RKO (cell line): ENCODE measurements at regions not wholly inside any gene's neighbourhood (a gene's known extent, or its start where the extent isn't known, plus 50 kb on each side); places are given as distances from the start of the nearest gene placed in this dataset.
A peak's percentile ranks its signal among the peaks of the same experiment; 100 is the strongest.

Experiments
- DNase-seq: peaks from one replicate; pipeline ENCODE4 v3.0.0-alpha.2; 2016; ENCODE audit warnings: low spot score

DNA sequence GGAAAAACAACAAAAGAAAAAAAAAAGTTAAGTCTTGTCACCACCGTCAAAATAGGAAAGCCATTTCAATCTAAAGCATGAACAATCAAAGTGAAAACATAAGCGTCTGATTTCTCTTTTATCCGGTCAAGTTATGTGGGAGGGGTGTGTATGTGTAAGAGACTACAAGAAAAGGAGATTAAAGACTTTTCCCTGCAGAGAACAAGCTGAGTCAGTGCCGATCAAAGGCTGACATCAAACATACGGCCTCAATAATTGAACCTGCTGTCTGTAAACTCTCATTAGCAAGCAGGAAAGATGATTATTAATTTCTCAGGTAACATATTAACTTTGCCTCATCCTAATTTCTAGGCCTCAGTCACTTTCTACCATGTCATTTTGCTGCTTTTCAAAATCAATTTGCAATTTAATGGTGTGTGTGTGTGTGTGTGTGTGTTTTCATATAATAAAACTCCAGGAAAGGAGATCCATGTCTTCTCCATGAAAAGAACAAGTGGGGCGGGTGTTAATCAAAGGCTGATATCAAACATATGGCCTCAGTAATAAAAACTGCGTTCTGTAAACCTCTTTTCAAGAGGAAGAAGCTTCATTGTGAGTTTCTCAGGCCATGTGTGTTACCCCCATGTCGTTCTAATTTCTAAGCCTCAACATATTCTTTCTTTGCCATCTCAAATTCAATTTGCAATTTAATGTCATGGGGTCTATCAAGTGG lies 649.1 kb upstream of the SORCS1 start:
- DNase-seq = no peak

DNA sequence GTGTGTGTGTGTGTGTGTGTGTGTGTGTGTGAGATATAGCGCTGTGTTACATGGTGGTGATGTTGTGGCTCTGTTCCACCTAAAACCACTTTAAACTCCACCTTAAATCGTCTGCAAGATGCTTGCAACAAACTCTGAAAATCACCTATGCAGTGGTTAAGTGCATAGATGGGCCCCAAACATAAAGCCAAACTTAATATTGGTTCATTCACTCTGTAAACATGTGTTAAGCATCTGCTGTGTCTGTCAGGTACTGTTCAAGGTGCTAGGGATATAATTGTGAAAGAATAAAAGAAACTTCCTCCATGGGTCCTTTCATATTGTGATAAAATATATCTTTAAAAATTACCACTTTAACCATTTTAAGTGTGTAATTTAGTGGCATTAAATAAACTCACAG lies 645.4 kb upstream of the SORCS1 start:
- DNase-seq = no peak

DNA sequence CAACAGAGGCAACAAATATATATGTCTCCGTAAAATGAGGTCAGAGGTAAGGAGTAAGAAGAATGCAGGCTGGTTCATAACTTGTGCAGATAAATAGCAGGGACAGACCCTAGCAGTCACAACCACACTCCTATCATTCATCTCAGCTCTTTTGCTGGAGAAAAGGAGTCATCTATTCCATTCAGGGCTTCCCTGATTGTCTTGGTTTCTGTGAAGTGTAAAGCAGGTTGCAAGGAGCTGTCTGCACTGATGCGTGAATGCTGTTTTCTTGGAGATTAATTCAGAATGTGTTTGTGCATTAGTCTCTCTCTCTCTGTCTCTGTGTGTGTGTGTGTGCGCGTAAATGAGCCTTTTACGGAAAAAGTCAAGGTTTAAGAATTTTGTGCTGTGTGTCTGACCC lies 643.3 kb upstream of the SORCS1 start:
- no peak for DNase-seq

DNA sequence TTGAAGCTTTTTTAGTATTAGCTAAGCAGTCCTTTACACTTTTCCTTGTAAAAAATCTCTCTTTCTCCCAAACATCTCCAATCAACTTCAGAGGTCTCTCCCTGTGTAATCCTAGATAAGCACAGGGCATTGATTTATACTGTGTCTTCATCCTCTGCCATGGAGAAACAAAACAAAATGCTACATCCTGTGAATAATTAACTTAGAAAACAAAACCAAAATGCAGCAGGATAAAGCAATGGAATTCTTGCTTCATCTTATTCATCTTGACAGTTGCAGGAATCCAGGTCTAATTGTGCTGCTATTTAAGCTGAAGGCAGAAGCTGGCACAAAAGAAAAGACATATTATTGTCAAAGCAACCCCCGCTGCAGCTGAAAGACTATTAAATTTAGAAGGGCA lies 641.5 kb upstream of the SORCS1 start:
- no peak for DNase-seq

DNA sequence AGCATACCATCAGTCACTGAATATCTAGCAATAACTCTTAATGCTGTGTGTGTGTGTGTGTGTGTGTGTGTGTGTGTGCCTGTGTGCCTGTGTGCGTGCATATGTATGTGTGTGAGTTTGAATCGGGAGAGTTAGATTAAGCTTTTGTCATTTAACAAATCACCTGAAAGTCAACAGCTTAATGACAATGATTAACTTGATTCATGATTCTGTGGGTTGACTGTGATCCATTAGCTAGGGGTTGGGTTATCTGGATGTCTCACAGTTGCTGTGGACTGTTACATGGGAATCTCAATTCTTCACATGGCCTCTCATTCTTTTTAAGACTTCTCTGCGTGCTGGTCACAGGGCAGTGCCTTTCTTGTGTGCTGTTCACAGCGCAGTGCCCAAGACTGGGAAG lies 639.0 kb upstream of the SORCS1 start:
- no peak for DNase-seq

DNA sequence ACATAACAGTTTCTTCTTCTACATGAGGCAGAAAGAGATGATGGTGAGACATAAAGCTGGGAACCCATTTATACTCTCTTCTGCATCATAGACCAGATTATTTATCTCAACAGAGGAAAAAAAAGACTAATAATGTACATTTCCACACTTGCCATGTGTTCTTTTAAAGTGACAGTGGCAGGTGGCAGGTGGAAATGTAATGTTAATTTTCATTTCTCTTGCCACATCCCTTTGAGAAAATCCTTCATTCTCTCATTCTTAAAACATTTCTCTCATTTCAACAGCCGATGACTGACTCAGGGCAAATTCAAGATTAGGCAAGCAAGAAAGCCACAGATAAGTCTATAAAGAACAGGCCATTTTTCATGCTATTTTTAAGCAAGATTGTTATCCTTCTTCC lies 635.6 kb upstream of the SORCS1 start:
- no peak for DNase-seq

DNA sequence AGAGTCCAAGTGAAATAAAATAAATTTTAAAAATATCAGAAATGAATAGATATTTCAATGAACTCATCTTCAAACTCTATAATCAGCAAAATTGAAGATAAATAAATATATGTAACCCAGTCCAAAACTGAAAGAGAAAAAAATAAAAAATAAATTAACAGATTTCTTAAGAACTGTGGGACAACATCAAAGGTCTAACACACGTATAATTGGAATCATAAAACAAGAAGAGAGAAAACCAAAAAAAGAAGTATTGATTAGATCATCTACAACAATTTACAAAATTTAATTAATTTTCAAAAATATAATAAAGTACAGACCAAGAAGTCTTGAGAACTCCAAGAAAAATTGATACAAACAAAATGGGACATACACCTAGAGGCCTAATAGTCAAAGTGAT lies 625.8 kb upstream of the SORCS1 start:
- DNase-seq = peak; percentile 24

DNA sequence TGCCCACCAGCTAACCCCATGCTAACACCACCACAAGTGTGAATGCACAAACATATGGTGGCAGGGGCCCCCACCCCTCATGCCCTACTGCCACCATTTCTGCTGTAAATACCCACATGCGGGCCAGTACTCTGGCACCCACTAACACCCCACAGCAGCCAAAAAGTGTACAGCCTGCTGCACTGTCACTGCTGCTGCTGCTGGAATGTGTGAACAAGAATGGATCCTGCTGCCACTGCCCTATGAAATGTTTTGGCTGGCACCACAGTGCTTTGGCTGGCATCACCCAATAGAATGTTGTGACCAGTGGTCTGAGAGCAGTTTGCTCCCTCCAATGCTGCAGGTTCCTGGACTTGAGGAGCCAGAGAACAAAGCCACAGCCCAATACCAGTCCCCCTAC lies 606.6 kb upstream of the SORCS1 start:
- DNase-seq = no peak

DNA sequence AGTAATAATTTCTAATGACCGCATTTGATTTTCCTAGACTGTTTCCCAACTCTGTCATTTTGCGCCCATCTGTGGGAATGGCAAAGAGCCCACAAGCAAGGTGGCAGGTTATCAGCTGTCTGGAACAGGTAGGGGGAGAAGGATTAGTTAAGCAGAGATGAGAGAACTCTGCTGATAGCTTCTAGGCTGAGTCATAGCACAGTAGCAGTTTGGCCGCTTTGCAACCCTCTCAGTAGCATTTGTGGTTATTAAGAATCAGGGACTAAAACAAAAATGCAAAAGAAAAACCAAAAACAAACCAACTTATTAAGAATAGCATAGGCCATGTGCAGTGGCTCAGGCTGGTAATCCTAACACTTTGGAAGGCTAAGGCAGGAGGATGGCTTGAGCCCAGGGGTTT lies 602.7 kb upstream of the SORCS1 start:
- DNase-seq = no peak

DNA sequence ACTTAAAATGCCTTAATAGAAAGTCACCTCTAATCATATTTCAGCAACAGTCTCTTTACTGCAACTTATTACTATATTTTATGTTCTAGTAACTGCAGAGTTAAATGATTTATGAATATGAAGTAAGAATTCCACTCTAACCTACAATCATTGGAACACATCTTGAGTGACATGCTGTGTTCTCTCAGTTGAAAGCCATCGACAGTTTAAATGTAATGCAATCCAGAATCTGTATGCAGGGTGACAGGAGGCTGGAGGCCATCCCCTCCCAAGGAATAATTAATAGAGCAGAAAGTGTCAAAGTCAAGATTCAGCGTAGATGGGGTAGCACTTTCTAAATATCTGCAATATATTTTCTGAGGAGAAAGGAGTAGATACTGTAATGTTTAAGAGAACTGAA lies 590.3 kb upstream of the SORCS1 start:
- DNase-seq = no peak

DNA sequence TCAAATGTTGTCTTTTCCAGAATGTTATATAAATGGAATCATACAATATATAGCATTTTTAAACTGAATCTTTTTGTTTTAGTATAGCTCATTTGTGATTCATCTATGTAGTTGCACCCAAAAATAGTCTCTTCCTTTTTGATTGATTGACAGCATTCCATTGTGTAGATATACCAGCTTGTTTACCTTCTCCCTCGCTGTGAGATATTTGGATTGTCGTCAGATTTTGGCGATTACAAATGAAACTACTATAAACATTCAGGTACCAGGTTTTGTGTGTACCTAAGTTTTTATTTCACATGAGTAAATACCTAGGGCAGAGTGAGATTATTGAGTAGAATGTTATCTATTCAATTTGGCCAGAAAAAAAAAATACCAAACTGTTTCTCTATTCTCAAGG lies 584.7 kb upstream of the SORCS1 start:
- no peak for DNase-seq

DNA sequence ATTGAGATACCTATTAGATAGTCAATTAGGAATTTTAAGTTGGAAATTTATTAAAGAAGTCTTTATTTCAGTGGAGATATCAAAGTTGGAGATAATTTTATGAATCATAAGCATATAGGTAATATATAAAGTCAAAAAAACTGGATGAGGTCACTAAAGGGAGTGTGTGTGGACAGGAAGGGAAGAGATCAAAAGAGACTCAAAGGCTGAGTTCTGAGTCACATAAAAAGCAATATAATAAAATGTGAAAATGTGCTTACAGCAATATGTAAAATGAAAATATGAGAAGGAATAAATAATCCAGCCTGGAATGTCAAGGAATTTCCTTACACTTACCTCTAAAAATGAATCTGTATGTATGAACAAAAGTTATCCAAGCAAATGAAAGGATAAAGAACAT lies 583.3 kb upstream of the SORCS1 start:
- DNase-seq = no peak

DNA sequence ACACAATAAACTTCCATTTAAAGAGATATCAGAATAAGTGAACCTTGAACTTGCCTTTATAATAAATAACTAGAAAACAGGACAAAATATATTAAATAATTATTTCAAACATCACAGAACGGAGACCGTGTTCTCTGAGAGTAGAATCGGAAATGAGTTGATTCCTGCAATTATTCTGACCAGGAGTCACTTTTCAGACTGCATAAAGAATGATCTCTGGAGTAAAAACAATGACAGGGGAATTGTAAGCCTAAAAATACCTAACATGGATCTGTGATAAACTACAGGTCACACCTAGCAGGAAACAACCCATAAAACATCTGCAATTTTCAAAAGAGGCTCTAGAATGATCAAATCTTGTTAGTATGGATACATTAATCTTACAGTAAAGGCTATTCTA lies 577.5 kb upstream of the SORCS1 start:
- no peak for DNase-seq

DNA sequence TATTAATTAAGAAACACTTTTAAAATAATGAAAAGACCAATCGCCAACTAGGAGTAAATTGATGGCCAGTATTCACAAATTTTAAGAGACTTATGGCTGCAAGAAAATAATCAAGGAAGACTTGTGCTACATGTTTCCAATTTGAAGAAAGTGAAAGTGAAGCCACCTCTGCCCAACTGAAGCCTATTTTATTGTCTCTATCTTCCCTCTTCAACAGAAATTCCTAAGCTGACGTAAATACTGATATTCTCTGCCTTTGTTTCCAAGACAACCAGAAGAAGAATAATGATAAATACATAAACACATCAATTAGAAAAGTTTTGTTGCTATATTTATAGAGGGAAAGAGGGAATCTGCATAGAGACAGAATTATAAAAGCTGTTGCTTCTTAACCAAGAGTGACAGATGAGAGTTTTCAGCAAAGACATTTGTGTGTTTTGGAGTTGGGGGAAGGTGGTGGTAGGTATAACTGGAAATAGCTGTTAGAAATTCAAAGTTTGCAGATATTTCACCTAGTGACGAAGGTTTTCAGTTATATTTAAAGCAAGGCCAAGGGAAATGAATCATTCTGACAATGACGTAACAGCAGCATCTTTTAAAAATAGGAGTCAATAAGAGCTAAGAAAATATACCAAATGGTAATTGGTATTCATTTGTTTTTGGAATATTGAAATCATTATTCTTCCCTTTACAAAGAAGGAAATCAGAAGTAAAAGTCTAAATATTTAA lies 576.6 kb upstream of the SORCS1 start:
- no peak for DNase-seq

DNA sequence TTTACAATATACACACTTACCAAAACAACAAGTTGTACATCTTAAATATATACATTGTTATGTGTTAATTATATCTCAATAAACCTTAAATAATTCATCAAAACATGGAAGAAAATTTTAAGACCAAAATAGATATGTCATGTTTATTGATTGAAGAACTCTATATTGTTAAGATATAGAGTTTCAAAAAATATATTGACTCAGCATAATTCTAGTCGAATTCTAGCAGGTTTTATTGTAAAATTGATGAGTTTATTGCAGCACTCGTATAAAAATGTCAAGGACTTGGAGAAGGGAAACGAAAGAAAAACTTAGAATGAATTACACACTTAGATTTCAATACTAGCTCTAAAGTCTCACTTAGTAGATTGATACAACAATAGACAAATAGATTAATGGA lies 575.4 kb upstream of the SORCS1 start:
- no peak for DNase-seq

DNA sequence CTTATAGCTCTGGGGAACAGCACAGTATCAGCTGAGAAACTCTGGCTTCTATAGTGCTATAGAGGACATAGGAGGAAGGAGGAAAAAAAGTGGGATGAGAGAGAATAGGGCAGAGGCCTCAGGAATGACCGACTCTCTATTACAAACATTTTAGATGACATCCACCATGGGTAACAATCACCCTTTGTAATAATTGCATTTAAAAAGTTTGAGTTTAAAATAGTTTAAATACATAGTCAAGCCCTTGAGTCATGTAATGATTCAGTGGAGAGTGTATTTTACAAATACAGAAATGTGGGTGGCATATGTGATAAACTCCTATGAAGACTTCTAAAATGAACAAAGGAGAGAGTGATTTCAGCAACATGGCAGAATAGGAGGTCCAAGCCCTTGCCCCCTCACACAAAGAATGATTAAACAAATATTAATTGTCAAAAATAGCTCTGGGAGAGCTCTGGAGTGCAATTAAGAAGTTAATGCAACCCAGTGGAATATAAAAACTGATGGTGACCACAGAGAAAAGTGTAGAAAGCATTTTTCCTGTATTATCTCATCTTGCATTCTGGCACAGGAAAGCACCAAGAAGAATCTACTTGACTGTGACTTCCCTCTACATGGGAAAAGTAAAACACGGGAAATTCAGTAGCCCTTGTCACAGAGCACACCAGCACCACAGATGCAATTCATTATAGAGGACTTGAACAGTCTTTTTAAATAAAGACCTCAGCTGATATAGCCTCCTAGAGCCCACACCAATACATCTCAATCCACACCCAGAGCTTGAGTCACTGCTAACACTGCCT lies 569.0 kb upstream of the SORCS1 start:
- no peak for DNase-seq

DNA sequence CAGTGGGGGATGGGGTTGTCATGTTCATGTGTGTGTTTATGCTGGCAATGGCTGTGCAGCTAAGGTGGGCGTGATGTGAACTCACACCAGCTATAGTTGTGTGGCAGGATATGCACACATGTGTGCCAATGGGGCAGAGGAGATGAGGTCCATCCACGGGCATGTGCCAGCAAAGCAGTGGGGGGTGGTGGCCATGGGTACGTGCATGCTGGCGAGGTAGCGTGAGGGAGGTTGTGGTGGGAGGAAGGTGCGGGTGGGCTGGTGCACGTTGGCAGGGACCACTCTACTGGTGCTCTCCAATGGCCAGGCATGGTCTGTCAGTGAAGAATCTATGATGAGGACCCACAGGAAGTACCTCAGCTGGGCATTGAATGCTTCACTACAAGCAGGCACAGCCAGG lies 567.5 kb upstream of the SORCS1 start:
- DNase-seq = no peak

DNA sequence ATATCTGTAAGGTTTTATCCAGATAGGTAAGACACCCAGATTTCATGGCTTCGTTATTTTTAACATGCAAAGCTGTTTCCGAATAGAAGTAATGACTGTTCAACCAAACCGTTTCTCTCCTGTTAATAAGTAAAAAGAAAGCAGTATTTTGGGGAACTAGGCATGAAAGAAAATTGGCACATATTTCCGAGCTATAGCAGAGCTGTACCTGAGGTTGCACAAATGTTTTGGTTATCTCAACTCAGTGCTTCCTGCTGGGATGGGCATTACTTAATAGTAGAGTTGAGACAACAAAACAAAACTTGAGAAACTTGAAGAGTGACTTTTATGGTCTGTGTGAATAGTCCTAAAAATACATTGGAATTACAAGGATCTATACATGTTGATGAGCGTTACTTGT lies 564.3 kb upstream of the SORCS1 start:
- no peak for DNase-seq

DNA sequence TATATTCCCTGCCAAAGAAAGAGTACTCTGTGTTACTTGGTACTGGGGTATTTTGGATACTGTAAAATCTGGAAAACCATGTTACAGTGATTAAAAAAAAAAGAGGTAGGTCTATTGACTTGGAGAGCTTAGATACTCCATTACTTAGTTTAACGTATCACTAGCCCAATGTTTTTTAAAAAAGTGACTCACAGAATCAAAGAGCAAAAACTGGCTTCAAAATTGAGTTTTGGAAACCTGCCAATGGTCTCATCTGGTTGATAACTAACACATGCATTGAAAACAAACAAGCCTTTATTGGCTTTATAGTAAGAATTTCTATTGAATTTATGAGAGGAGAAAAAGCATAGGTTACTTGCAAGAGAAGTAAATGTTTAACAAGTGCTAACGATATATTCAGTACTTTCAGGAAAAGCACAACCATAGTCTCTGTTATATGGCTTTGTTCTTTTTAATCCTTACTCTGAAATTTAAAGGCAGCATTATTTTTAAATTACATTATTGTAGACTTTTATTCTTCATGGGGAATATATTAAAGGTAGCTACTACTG lies 563.3 kb upstream of the SORCS1 start:
- DNase-seq = no peak

DNA sequence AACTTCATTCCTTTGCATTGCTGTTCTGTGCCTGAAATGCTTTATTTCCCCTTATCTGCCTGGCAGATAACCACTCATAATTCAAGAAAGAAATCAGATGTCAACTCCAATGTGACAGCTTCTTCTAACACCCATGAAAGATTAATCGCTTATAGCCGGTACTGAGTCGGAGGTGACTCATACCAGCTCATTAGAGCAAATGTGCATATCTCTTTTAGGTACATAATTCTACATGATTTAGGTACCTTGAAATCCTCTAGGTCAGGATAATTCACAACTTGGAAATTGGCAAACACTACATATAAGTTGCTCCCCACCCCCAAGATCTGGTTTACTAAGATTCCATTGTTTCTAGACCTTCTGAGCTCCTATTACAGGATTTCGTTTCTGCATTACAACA lies 554.4 kb upstream of the SORCS1 start:
- no peak for DNase-seq

DNA sequence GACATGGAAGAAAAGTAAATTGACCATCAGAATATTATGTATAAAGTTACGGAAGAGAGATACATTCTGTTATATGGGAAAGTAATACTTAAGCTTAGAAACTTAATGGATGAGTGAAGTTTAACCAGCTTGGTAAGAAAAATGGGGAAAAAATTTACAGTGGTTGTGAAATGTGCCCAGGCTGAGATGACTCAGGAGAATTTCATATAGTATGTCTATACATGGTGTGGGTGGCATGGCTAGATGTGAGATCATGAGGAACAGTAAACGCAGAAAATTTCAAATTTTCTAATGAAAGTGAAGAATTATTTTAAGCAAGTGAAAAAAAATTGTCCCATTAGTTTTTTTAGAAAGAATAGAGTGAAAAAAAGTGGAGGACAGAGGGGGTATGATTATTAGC lies 552.5 kb upstream of the SORCS1 start:
- DNase-seq = no peak

DNA sequence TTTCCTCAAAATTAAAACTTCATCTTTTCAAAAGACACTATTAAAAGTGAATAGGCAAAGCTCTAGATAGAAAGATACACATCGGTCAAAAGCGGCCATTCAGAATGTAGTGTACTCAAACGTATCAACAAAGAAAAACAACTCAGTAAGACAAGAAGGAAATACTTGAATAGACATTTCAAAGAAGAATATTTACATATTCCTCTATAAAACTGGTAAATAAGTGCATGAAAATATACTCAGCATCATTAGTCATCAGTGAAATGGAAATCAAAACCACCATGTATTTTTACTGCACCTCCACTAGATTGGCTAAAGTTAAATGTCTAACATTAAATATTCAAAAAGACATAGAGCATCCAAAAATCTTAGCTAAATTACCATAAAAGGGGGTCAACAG lies 551.1 kb upstream of the SORCS1 start:
- no peak for DNase-seq

DNA sequence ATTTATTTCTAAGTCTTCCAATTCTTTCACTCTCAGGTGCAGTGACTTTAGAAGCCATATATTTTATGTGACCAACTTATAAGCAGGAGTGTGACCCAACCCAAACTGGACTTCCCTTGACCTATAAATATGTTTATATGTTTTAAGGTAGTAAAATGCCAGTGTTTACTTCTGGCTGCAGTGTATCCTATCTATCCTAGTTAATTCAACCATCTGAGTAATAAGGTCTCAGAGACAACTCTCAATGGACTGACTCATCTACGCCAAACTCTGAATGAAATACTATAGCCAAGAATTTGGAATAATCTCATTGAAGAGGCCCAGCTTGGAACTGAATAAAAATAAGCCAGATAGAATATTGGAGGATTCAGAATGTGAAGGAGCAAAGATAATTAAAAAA lies 544.5 kb upstream of the SORCS1 start:
- no peak for DNase-seq
